ENCODE measurements at regions not wholly inside any gene's neighbourhood (a gene's known extent, or its start where the extent isn't known, plus 50 kb on each side); places are given as distances from the start of the nearest gene placed in this dataset.

GRCh38 chr6:97816526-97816925, 533.5 kb upstream of the MMS22L start:
- no peak for TF ChIP-seq POLR2A (IDR thresholded peaks at IDR 0.05)
- TF ChIP-seq EP300 (IDR thresholded peaks at IDR 0.05): no peak

Data from gastroesophageal sphincter (tissue), 2 donors.